ENCODE measurements at regions not wholly inside any gene's neighbourhood (a gene's known extent, or its start where the extent isn't known, plus 50 kb on each side); places are given as distances from the start of the nearest gene placed in this dataset.

DNA sequence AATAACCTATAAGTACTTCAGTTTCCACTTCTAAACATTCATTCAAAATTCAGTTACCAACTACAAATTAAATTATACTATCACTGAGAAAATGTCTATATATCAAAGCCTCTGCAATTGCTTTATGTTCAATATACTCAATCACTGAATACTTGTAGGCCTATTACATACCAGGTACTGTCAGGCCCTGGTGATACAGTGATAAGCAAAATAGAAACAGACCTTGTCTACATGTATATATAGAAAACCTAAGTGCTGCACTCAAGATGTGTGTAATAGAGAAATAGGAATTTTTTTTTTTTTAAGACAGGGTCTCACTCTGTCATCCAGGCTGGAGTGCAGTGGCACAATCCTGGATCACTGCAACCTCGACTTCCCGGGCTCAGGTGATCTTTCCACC lies 53.7 kb upstream of the PHF14 start:
- peaks cover 3% of the 10 kb centered on the region for H3K9me3 ChIP-seq (ENCODE audit: insufficient read depth, low read depth, low read length)
- Mint-ChIP-seq H3K4me1 (ENCODE audit: low read depth, unreplicated experiment) (no peaks in the 10 kb centered on the region), H3K9me3 (ENCODE audit: unreplicated experiment) (no peaks in the 10 kb centered on the region), H3K27me3 (ENCODE audit: low read depth, unreplicated experiment) (peaks cover 2% of the 10 kb centered on the region), H3K27ac (ENCODE audit: unreplicated experiment) (no peak overlapping the region), H3K4me3 (ENCODE audit: unreplicated experiment) (no peak overlapping the region), H3K36me3 (ENCODE audit: low read depth, unreplicated experiment) (no peaks in the 10 kb centered on the region)
- no peak overlapping the region for H3K4me3 ChIP-seq (ENCODE audit: insufficient read depth, low read depth, low read length)
- no peaks in the 10 kb centered on the region for H3K4me1 ChIP-seq (ENCODE audit: insufficient read depth, low read length)
- H3K36me3 ChIP-seq (ENCODE audit: insufficient read depth, low read length): no peaks in the 10 kb centered on the region
- no peak overlapping the region for H2AFZ ChIP-seq (ENCODE audit: low read depth, low read length)
- TF ChIP-seq EZH2 (IDR thresholded peaks at IDR 0.05; ENCODE audit: insufficient read depth, low read length): no peak
- TF ChIP-seq, protein P1, sequence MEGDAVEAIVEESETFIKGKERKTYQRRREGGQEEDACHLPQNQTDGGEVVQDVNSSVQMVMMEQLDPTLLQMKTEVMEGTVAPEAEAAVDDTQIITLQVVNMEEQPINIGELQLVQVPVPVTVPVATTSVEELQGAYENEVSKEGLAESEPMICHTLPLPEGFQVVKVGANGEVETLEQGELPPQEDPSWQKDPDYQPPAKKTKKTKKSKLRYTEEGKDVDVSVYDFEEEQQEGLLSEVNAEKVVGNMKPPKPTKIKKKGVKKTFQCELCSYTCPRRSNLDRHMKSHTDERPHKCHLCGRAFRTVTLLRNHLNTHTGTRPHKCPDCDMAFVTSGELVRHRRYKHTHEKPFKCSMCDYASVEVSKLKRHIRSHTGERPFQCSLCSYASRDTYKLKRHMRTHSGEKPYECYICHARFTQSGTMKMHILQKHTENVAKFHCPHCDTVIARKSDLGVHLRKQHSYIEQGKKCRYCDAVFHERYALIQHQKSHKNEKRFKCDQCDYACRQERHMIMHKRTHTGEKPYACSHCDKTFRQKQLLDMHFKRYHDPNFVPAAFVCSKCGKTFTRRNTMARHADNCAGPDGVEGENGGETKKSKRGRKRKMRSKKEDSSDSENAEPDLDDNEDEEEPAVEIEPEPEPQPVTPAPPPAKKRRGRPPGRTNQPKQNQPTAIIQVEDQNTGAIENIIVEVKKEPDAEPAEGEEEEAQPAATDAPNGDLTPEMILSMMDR (IDR thresholded peaks at IDR 0.05; ENCODE audit: insufficient read depth, low read depth, low read length): no peak
- no peak for DNase-seq (ENCODE audit: low read depth)
- no peak overlapping the region for H3K27ac ChIP-seq (ENCODE audit: low read depth, low read length)
- H3K4me2 ChIP-seq (ENCODE audit: low read length): no peak overlapping the region
- no peaks in the 10 kb centered on the region for H3K27me3 ChIP-seq (ENCODE audit: insufficient read depth, low read length)
- H3K9ac ChIP-seq (ENCODE audit: low read length): no peak overlapping the region
- H4K20me1 ChIP-seq (ENCODE audit: insufficient read depth, low read length): no peaks in the 10 kb centered on the region
- FAIRE-seq: no peak
- H3K79me2 ChIP-seq (ENCODE audit: insufficient read depth, low read length): no peaks in the 10 kb centered on the region

Measured in astrocyte (in vitro differentiated cells and primary cell).